B cell (primary cell): ENCODE measurements at regions not wholly inside any gene's neighbourhood (a gene's known extent, or its start where the extent isn't known, plus 50 kb on each side); places are given as distances from the start of the nearest gene placed in this dataset.

ENCODE experiments used
- EZH2 ChIP-seq: IDR thresholded peaks from 2 replicates; pipeline ENCODE4 v1.6.1; 2012; ENCODE audit warnings: borderline replicate concordance, low read depth, mild to moderate bottlenecking, moderate library complexity, low read length; ENCODE audit not compliant: insufficient read depth, poor library complexity, severe bottlenecking
- TF ChIP-seq, protein P1 (sequence below): fragments of 200-600 bp; IDR thresholded peaks from one replicate; pipeline ENCODE4 v1.8.0; 2022; ENCODE audit warnings: antibody characterized with exemption, mild to moderate bottlenecking

DNA sequence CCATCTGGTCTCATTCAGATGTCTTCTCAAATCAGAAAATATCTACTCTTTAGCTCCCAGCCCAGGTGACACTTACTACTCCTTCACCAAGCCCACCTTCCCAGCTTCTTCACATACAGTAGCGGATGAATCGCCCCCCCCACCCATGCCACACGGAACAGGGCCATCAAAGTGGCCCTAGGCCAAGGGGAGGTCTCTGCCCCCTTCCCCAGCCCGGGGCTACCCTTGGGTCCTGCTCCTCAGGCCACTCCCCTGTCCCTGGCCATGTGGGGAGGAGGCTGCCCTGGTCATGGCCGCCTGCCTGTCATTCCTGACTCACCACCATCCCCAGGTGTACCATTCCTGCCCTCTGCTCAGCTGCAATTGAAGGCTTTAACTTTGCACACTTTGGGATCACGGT, 142.8 kb downstream of the NECTIN1 start:
- TF ChIP-seq, protein P1, sequence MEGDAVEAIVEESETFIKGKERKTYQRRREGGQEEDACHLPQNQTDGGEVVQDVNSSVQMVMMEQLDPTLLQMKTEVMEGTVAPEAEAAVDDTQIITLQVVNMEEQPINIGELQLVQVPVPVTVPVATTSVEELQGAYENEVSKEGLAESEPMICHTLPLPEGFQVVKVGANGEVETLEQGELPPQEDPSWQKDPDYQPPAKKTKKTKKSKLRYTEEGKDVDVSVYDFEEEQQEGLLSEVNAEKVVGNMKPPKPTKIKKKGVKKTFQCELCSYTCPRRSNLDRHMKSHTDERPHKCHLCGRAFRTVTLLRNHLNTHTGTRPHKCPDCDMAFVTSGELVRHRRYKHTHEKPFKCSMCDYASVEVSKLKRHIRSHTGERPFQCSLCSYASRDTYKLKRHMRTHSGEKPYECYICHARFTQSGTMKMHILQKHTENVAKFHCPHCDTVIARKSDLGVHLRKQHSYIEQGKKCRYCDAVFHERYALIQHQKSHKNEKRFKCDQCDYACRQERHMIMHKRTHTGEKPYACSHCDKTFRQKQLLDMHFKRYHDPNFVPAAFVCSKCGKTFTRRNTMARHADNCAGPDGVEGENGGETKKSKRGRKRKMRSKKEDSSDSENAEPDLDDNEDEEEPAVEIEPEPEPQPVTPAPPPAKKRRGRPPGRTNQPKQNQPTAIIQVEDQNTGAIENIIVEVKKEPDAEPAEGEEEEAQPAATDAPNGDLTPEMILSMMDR = no peak
- TF ChIP-seq EZH2 = no peak
